GM21447 (cell line): ENCODE measurements at regions not wholly inside any gene's neighbourhood (a gene's known extent, or its start where the extent isn't known, plus 50 kb on each side); places are given as distances from the start of the nearest gene placed in this dataset.

Experiments used
- ATAC-seq: cut with Tn5 transposase; IDR thresholded peaks from one replicate; pipeline ENCODE4 v1.9.1; 2021; ENCODE audit not compliant: unreplicated experiment

GRCh38 chr1:244339073-244339692 lies 112.5 kb downstream of the ADSS2 start:
- ATAC-seq, result no peak

DNA sequence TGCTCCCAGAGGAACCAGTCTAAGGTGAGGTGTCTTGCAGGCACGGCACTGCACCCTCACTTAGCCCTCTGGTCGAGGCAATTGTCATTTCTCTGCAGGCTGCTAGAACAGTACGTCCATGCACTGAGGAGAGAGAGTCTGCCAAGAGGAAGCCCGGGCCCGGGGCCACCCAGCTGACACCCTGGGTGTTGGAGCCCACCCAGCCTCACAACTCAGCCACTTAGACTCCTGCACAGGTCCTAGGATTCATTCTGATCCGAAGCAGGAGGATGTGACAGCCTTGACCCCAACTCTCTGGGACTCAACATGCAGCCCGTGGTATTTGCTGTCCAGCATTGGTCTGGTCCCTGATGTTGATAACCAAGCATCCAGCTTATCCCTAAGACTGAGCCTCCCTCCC lies 111.9 kb downstream of the ADSS2 start:
- ATAC-seq, result no peak

DNA sequence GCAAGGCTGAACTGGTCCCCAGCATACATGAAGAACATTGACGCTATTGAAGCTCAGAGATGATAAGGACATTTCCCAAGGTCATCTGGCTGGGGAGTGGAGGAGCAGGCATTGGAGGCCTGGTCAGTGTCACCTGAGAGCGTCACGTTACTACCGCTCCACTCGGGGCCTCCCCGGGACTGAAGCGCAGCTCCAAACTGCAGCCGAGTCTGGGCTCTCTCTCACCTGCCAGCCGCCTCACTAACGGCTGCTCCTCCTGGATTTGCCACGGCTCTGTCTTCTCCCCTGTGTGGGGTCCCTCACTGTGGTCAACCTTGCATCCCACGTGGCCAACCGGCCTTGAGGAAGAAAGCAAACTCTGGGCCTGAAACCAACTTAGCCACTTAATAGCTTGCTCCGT lies 111.3 kb downstream of the ADSS2 start:
- ATAC-seq, result no peak

DNA sequence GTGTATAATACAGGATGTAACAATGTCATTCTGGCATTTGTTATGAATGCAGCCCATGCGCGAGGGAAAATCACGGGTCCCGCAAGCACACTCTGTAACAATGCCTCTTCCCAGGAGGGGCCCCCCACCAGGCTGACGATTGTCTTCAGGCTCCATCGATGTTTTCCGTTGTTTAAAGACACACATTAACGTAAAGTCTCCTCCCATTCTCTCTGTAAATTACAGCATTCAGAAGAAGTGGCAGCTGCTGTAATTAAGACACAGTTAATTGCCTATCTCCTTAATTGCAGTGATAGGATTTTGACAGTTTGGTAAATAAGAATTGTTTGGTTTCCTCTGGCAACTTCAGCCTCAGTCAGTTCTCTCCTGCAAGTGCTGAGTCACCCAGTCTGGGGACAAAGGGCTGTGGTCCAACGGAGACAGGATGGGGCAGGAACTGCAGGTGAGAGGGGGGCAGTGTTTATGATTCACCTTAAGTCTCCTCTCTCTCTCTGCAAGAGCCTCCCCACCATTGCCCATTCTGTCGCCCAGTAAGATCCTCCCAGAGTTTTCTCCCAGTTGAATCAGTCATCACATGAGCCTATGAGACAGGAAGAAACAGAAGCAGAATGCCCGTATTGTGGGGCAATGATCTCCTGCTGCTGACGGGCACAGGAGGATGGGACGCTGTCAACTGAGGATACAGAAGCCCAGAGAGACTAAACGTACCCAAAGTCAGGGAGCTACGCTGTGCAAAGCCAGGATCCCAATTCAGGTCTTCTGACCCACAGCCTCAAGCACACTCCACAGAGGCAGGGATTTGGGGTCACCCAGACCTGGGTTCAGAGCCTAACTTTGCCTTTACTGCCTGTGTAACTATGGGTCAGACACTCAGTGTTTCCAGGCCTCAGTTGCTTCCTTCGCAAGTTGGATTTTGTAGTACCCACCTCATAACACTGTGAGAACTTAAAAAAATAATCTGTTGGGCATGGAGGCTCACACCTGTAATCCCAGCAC lies 110.0 kb downstream of the ADSS2 start:
- ATAC-seq, result no peak

- ATAC-seq, result no peak
Observed at GRCh38 chr1:244344001-244344400, 107.7 kb downstream of the ADSS2 start.

- no peak for ATAC-seq
Observed at GRCh38 chr1:244346972-244347618, 104.6 kb downstream of the ADSS2 start.

- ATAC-seq, result no peak
Observed at GRCh38 chr1:244347942-244348341, 103.8 kb downstream of the ADSS2 start.

- ATAC-seq, result no peak
Observed at GRCh38 chr1:244349103-244349531, 102.6 kb downstream of the ADSS2 start.

DNA sequence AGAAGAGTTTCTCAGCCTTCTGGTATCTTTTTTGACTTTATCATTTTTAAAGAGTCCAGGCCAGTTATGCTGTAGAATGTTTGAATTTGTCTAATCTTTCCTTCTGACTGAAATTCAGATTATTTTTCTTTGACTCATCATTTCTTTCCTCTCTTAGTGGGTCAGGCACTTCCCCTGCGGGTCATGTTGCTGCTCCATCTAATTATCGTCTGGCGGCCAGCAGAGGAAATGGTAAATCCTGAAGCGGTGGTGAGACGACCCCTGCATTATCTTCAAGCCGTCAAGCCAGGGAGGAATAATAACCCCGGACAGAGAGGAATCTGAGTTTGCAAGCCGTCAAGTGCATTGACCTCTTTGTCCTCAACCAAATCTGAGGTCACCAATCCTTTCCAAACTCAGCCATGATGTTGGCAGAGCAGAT lies 102.1 kb downstream of the ADSS2 start:
- ATAC-seq, result no peak

GRCh38 chr1:244350027-244350426 lies 101.7 kb downstream of the ADSS2 start:
- ATAC-seq, result peak; percentile 88

DNA sequence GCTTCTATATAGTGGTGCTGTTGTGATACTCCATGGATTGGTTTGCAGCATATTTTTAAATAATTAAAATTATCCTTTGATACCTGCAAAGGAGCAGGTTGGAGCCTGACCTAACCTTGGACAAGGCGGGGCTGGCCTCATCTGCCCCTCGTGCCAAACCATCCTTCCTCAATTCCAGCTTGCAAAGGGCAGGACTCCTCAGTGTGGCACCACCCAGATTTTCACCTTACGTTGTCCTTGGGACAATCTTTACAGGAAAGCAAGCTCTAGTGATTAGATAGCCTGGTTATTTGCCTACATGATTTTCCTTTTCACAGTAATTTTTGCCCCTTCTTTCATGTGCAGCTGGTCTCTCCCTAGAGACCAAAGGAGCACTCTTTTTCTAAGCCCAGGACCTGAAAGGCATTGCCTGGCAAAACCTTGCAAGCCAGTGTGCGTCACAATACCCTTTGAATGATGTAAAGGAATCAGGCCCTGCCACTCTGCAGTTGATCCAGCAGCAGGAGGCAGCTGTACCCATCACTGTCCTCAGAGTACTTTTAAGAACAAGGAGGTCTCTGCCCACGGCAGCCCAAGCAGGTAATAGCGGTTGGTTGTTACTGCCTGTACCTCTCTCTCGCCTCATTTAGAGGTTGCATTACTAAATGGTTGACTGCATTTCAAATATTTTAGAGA lies 99.4 kb downstream of the ADSS2 start:
- no peak for ATAC-seq

DNA sequence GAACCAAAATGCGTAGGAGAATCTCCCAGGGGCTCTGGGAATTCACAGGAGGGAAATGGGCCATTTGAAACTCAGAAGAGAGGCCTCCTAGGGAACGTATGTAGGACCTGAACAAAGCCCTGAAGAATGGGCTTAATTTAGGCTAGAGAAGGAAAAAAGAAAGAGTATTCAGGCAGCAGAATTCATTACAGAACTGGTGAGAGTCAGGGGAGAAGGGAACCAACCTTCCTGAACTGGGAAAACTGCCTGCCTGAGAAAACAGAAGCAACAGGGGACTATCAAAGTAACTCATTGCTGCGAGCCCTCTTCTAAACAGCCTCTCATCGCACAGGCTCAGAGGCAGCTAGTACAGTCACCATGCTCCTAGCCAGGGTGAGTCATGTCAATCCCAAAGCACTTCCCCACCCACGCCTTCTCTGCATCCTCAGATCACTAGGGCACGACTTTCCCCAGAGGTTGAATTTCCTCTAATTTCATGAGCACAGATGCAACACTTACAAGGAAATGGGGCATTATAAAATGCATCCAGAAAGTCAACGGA lies 98.1 kb downstream of the ADSS2 start:
- ATAC-seq, result no peak

- ATAC-seq, result no peak
Observed at GRCh38 chr1:244354810-244355278, 96.9 kb downstream of the ADSS2 start.

DNA sequence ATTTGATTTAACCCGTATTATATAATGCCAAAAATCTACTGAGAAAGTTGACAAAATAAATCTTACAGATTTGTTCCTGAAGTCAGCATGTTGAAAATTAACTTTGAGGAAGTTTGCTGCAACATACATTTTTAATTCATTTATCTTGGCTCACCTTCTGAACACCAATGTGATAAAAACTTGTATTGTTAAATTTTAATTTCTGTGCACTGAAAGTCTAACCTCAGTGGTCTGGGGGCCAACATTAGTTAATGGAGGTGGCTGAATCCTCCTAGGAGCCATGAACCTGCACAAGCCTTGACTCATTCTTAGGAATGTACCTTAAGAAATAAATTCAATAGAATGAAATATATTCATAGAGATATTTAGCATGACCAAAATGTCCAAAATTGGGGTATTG lies 95.3 kb downstream of the ADSS2 start:
- no peak for ATAC-seq
